GM12874 (cell line): ENCODE measurements at regions not wholly inside any gene's neighbourhood (a gene's known extent, or its start where the extent isn't known, plus 50 kb on each side); places are given as distances from the start of the nearest gene placed in this dataset.

Experiments
- TF ChIP-seq, protein P1 (sequence below): IDR thresholded peaks from 2 replicates; pipeline ENCODE4 v1.5.1; 2011; ENCODE audit warnings: low read depth, mild to moderate bottlenecking, control low read depth, low read length, moderate library complexity; ENCODE audit not compliant: insufficient read depth

DNA sequence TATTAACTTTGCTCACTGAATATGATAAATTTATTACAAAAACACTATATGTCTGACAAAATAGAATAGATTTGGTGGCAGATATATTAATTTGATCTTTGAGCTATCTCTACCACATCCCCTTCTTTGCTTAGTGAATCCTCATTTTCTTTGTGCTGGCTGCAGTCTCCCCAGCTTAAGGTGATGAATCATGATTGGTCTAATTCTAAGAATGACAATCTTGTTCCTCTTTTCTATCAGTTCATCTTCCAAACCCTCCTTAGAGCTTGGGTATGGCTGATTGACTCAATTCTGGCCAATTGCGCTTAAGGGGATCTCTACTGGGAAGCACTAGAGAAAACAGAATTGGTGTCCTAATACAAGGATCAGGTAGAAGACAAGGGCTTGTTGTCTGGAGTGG is 309.6 kb upstream of the GOLIM4 start:
- TF ChIP-seq, protein P1, sequence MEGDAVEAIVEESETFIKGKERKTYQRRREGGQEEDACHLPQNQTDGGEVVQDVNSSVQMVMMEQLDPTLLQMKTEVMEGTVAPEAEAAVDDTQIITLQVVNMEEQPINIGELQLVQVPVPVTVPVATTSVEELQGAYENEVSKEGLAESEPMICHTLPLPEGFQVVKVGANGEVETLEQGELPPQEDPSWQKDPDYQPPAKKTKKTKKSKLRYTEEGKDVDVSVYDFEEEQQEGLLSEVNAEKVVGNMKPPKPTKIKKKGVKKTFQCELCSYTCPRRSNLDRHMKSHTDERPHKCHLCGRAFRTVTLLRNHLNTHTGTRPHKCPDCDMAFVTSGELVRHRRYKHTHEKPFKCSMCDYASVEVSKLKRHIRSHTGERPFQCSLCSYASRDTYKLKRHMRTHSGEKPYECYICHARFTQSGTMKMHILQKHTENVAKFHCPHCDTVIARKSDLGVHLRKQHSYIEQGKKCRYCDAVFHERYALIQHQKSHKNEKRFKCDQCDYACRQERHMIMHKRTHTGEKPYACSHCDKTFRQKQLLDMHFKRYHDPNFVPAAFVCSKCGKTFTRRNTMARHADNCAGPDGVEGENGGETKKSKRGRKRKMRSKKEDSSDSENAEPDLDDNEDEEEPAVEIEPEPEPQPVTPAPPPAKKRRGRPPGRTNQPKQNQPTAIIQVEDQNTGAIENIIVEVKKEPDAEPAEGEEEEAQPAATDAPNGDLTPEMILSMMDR: no peak

DNA sequence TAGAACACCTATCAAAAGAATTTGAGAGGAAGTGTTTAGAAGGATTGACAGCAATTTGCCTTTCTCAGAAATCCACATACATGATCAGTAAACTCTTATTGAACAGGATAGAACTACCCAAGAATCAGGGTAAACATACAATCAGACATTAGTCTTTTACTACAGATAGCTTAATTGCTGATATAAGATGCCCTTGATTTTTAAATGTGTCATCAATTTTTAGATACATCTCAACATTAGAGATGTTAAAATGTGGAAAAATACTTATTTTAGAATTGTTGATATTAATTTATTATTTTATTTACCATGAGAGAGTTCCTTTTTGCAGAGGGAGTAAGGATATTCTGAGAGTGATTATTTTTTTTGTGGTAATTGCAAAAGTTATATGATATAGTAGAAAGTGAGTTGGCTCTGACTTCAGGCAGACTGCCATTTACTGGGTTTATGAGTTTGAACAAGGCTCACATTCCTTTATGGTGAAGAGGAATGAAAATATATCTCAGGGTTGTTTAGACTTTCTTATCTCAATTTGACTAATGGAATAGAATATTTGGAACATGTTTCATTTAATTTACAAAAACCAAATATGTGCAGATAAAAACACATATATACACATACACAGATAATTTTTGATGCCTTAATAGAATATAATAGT is 302.8 kb upstream of the GOLIM4 start:
- TF ChIP-seq, protein P1: no peak

DNA sequence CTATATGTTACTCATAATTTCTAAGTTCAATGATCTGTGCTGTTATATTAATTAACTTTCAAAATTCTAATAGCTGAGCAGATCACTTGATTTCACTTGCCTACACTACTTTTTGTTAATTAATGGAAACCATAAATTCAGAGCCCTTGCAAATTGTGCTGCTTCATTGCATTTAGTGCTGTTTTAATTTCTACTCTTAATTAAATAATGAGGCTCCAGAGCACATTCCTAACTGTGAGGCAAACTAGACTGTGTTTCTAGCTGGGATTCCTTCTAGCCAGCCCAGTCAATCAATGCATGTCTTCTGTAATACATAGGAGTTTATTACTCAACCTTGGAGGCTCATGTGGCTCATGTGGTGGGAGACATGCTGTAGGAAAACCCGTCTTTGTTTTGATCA is 301.1 kb upstream of the GOLIM4 start:
- TF ChIP-seq, protein P1: no peak

- TF ChIP-seq, protein P1: no peak
These were observed 299.8 kb upstream of the GOLIM4 start for GRCh38 chr3:168395551-168395950.

DNA sequence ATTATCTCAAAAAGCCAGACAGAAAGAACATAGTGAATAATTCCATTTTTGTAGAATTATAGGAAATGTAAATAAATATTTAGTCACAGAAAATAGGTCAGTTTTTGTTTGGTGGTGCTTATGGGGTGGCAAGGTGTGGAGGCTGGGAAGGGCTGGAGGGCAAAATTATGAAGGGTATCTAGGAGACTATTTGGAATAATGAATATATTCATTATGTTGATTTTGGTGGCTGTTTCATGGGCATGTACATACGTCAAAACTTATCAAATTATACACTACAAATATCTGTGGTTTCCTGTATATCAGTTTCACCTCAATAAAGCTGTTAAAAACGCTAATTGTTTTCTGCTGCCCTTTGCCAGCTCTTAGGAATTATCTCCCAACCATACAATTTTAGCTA is 298.7 kb upstream of the GOLIM4 start:
- TF ChIP-seq, protein P1: no peak

DNA sequence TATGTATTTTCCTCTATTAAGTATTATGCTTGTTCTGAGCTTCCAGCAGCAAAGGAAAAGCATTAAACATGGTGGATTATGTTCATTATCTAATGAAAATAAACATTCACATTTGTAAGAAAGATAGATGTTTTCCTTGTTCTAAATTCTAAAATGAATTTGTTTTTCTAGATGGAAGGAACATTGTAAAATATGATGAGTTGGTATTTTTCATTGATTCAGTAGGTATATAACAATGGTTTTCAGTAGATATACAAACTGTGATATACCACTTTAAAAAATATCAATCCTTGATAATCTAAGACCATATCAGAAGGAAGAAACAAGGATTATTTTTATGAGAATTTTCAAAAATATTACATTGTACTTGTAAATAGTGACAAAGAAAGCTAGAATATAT is 290.6 kb upstream of the GOLIM4 start:
- TF ChIP-seq, protein P1: no peak

GRCh38 chr3:168384990-168385389 is 289.3 kb upstream of the GOLIM4 start:
- TF ChIP-seq, protein P1: no peak
